ENCODE measurements at regions not wholly inside any gene's neighbourhood (a gene's known extent, or its start where the extent isn't known, plus 50 kb on each side); places are given as distances from the start of the nearest gene placed in this dataset.

GRCh38 chr20:57913156-57913930 is 203.5 kb upstream of the PMEPA1 start:
- WGBS, 2 experiments (ENCODE audit: insufficient coverage in 1 of 2, insufficient read length in 1 of 2) = 92 to 99% methylated on average over 10 to 12 of the region's 12 CpGs
- Histone ChIP-seq H3K4me3 (ENCODE audit: low read length) (no peak overlapping the region), H3K36me3 (ENCODE audit: control insufficient read depth, insufficient read depth, low read length) (no peaks in the 10 kb centered on the region), H3K27ac (ENCODE audit: low read depth, low read length) (no peak overlapping the region), H3K9ac (ENCODE audit: extremely low read depth, low read length, poor library complexity, severe bottlenecking) (no peak overlapping the region), H3K4me1 (ENCODE audit: control insufficient read depth, insufficient read depth, low read length) (no peaks in the 10 kb centered on the region), H3K27me3 (ENCODE audit: control insufficient read depth, insufficient read depth, low read length, poor library complexity, severe bottlenecking) (no peaks in the 10 kb centered on the region), H3K9me3 (ENCODE audit: control insufficient read depth, low read length) (no peaks in the 10 kb centered on the region)
- no peak overlapping the region for H3K4me3 Mint-ChIP-seq
- no peak for DNase-seq
- peaks cover 3% of the 10 kb centered on the region for H3K4me1 Mint-ChIP-seq
- H3K27ac Mint-ChIP-seq = no peak overlapping the region
- H3K27me3 Mint-ChIP-seq (ENCODE audit: insufficient read depth) = peaks cover 6% of the 10 kb centered on the region
- TF ChIP-seq, protein P1, sequence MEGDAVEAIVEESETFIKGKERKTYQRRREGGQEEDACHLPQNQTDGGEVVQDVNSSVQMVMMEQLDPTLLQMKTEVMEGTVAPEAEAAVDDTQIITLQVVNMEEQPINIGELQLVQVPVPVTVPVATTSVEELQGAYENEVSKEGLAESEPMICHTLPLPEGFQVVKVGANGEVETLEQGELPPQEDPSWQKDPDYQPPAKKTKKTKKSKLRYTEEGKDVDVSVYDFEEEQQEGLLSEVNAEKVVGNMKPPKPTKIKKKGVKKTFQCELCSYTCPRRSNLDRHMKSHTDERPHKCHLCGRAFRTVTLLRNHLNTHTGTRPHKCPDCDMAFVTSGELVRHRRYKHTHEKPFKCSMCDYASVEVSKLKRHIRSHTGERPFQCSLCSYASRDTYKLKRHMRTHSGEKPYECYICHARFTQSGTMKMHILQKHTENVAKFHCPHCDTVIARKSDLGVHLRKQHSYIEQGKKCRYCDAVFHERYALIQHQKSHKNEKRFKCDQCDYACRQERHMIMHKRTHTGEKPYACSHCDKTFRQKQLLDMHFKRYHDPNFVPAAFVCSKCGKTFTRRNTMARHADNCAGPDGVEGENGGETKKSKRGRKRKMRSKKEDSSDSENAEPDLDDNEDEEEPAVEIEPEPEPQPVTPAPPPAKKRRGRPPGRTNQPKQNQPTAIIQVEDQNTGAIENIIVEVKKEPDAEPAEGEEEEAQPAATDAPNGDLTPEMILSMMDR (conservative IDR thresholded peaks at IDR 0.05) = no peak
- H3K36me3 Mint-ChIP-seq (ENCODE audit: low read depth) = no peaks in the 10 kb centered on the region
- H3K9me3 Mint-ChIP-seq = no peaks in the 10 kb centered on the region

GRCh38 chr20:57912227-57912582 is 202.4 kb upstream of the PMEPA1 start:
- Histone ChIP-seq H3K9ac (ENCODE audit: extremely low read depth, low read length, poor library complexity, severe bottlenecking) (no peak overlapping the region), H3K27ac (ENCODE audit: low read depth, low read length) (no peak overlapping the region), H3K36me3 (ENCODE audit: control insufficient read depth, insufficient read depth, low read length) (no peaks in the 10 kb centered on the region), H3K4me1 (ENCODE audit: control insufficient read depth, insufficient read depth, low read length) (no peaks in the 10 kb centered on the region), H3K27me3 (ENCODE audit: control insufficient read depth, insufficient read depth, low read length, poor library complexity, severe bottlenecking) (no peaks in the 10 kb centered on the region), H3K9me3 (ENCODE audit: control insufficient read depth, low read length) (no peaks in the 10 kb centered on the region), H3K4me3 (ENCODE audit: low read length) (no peak overlapping the region)
- Mint-ChIP-seq H3K4me1 (peaks cover under 1% of the 10 kb centered on the region), H3K4me3 (no peak overlapping the region), H3K36me3 (ENCODE audit: low read depth) (no peaks in the 10 kb centered on the region), H3K27ac (no peak overlapping the region), H3K27me3 (ENCODE audit: insufficient read depth) (peaks cover 6% of the 10 kb centered on the region), H3K9me3 (no peaks in the 10 kb centered on the region)
- 85 to 100% methylated on average over 3 to 6 of the region's 6 CpGs for WGBS, 2 experiments (ENCODE audit: insufficient coverage in 1 of 2, insufficient read length in 1 of 2)
- no peak for DNase-seq
- TF ChIP-seq, protein P1 (conservative IDR thresholded peaks at IDR 0.05) = no peak

- H3K27ac Mint-ChIP-seq = no peak overlapping the region
- Histone ChIP-seq H3K27me3 (ENCODE audit: control insufficient read depth, insufficient read depth, low read length, poor library complexity, severe bottlenecking) (no peaks in the 10 kb centered on the region), H3K4me1 (ENCODE audit: control insufficient read depth, insufficient read depth, low read length) (no peaks in the 10 kb centered on the region), H3K9ac (ENCODE audit: extremely low read depth, low read length, poor library complexity, severe bottlenecking) (no peak overlapping the region), H3K36me3 (ENCODE audit: control insufficient read depth, insufficient read depth, low read length) (no peaks in the 10 kb centered on the region), H3K9me3 (ENCODE audit: control insufficient read depth, low read length) (no peaks in the 10 kb centered on the region), H3K4me3 (ENCODE audit: low read length) (no peak overlapping the region), H3K27ac (ENCODE audit: low read depth, low read length) (no peak overlapping the region)
- peaks cover 6% of the 10 kb centered on the region for H3K27me3 Mint-ChIP-seq (ENCODE audit: insufficient read depth)
- H3K36me3 Mint-ChIP-seq (ENCODE audit: low read depth) = no peaks in the 10 kb centered on the region
- H3K4me1 Mint-ChIP-seq = no peaks in the 10 kb centered on the region
- 90 to 94% methylated on average over 12 to 14 of the region's 14 CpGs for WGBS, 2 experiments (ENCODE audit: insufficient coverage in 1 of 2, insufficient read length in 1 of 2)
- no peaks in the 10 kb centered on the region for H3K9me3 Mint-ChIP-seq
- TF ChIP-seq, protein P1 (conservative IDR thresholded peaks at IDR 0.05) = no peak
- DNase-seq = no peak
- H3K4me3 Mint-ChIP-seq = no peak overlapping the region
These were observed 201.9 kb upstream of the PMEPA1 start for GRCh38 chr20:57911512-57912226.

Data from endodermal cell (in vitro differentiated cells).